ENCODE measurements at regions not wholly inside any gene's neighbourhood (a gene's known extent, or its start where the extent isn't known, plus 50 kb on each side); places are given as distances from the start of the nearest gene placed in this dataset.

DNA sequence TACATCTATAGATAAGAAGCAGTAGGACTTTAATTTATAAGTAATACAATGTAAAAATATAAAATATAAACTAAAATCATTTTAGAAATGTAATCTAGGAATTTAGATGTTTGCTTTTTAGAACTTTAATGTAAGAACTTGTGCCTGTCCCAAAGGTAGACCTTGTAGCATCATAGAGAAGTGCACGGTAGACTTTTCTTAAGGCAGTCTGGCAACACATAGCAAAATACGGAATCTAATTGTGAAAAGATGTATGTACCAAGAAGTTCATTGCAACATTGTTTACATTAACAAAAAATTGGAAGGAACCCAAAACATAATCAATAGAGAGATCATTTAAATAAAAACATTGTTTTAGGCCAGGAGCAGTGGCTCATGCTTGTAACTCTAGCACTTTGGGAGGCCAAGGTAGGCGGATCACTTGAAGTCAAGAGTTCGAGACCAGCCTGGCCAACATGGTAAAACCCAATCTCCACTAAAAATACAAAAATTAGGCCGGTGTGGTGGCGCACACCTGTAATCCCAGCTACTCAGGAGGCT is 84.6 kb upstream of the SMIM15 start:
- TF ChIP-seq POU6F1 (CRISPR knock-in tag; IDR thresholded peaks at IDR 0.05; ENCODE audit: borderline replicate concordance, low read depth) (no peak), ISL1 (CRISPR knock-in tag; IDR thresholded peaks at IDR 0.05) (no peak), ZC3H10 (CRISPR knock-in tag; IDR thresholded peaks at IDR 0.05) (no peak), GLIS3 (CRISPR knock-in tag; IDR thresholded peaks at IDR 0.05) (no peak), ESRRG (CRISPR knock-in tag; IDR thresholded peaks at IDR 0.05) (no peak), SNAI2 (CRISPR knock-in tag; IDR thresholded peaks at IDR 0.05) (no peak), ZFP30 (CRISPR knock-in tag; IDR thresholded peaks at IDR 0.05) (no peak), ARNTL (CRISPR knock-in tag; IDR thresholded peaks at IDR 0.05; ENCODE audit: borderline replicate concordance, low read depth) (no peak), RARB (CRISPR knock-in tag; IDR thresholded peaks at IDR 0.05) (no peak), ZNF70 (CRISPR knock-in tag; IDR thresholded peaks at IDR 0.05) (no peak), ZNF565 (CRISPR knock-in tag; conservative IDR thresholded peaks at IDR 0.05; ENCODE audit: low read depth) (no peak), TCF4 (CRISPR knock-in tag; IDR thresholded peaks at IDR 0.05; ENCODE audit: borderline replicate concordance) (no peak), ZFP3 (CRISPR knock-in tag; IDR thresholded peaks at IDR 0.05) (no peak), CREB5 (CRISPR knock-in tag; IDR thresholded peaks at IDR 0.05; ENCODE audit: low read depth) (no peak)
- ATAC-seq = no peak

- no peak for TF ChIP-seq ISL1 (CRISPR knock-in tag; IDR thresholded peaks at IDR 0.05)
- TF ChIP-seq, protein P1, sequence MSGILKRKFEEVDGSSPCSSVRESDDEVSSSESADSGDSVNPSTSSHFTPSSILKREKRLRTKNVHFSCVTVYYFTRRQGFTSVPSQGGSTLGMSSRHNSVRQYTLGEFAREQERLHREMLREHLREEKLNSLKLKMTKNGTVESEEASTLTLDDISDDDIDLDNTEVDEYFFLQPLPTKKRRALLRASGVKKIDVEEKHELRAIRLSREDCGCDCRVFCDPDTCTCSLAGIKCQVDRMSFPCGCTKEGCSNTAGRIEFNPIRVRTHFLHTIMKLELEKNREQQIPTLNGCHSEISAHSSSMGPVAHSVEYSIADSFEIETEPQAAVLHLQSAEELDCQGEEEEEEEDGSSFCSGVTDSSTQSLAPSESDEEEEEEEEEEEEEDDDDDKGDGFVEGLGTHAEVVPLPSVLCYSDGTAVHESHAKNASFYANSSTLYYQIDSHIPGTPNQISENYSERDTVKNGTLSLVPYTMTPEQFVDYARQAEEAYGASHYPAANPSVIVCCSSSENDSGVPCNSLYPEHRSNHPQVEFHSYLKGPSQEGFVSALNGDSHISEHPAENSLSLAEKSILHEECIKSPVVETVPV (CRISPR knock-in tag; IDR thresholded peaks at IDR 0.05) = no peak
- TF ChIP-seq ZNF8 (CRISPR knock-in tag; IDR thresholded peaks at IDR 0.05) = no peak
- no peak for TF ChIP-seq ESRRG (CRISPR knock-in tag; IDR thresholded peaks at IDR 0.05)
- no peak for TF ChIP-seq CSDC2 (CRISPR knock-in tag; IDR thresholded peaks at IDR 0.05)
- no peak for TF ChIP-seq POU6F1 (CRISPR knock-in tag; IDR thresholded peaks at IDR 0.05; ENCODE audit: borderline replicate concordance, low read depth)
- no peak for TF ChIP-seq PPARA (CRISPR knock-in tag; IDR thresholded peaks at IDR 0.05; ENCODE audit: borderline replicate concordance)
- no peak for TF ChIP-seq RARB (CRISPR knock-in tag; IDR thresholded peaks at IDR 0.05)
- no peak for TF ChIP-seq ZFP3 (CRISPR knock-in tag; IDR thresholded peaks at IDR 0.05)
- TF ChIP-seq, protein P2, sequence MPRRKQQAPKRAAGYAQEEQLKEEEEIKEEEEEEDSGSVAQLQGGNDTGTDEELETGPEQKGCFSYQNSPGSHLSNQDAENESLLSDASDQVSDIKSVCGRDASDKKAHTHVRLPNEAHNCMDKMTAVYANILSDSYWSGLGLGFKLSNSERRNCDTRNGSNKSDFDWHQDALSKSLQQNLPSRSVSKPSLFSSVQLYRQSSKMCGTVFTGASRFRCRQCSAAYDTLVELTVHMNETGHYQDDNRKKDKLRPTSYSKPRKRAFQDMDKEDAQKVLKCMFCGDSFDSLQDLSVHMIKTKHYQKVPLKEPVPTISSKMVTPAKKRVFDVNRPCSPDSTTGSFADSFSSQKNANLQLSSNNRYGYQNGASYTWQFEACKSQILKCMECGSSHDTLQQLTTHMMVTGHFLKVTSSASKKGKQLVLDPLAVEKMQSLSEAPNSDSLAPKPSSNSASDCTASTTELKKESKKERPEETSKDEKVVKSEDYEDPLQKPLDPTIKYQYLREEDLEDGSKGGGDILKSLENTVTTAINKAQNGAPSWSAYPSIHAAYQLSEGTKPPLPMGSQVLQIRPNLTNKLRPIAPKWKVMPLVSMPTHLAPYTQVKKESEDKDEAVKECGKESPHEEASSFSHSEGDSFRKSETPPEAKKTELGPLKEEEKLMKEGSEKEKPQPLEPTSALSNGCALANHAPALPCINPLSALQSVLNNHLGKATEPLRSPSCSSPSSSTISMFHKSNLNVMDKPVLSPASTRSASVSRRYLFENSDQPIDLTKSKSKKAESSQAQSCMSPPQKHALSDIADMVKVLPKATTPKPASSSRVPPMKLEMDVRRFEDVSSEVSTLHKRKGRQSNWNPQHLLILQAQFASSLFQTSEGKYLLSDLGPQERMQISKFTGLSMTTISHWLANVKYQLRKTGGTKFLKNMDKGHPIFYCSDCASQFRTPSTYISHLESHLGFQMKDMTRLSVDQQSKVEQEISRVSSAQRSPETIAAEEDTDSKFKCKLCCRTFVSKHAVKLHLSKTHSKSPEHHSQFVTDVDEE (CRISPR knock-in tag; IDR thresholded peaks at IDR 0.05) = no peak
- no peak for TF ChIP-seq ZC3H10 (CRISPR knock-in tag; IDR thresholded peaks at IDR 0.05)
- TF ChIP-seq ARNTL (CRISPR knock-in tag; IDR thresholded peaks at IDR 0.05; ENCODE audit: borderline replicate concordance, low read depth) = no peak
- no peak for TF ChIP-seq TCF4 (CRISPR knock-in tag; IDR thresholded peaks at IDR 0.05; ENCODE audit: borderline replicate concordance)
- TF ChIP-seq ZFP30 (CRISPR knock-in tag; IDR thresholded peaks at IDR 0.05) = no peak
- no peak for TF ChIP-seq ZNF70 (CRISPR knock-in tag; IDR thresholded peaks at IDR 0.05)
- no peak for TF ChIP-seq ZNF565 (CRISPR knock-in tag; conservative IDR thresholded peaks at IDR 0.05; ENCODE audit: low read depth)
- TF ChIP-seq GLIS3 (CRISPR knock-in tag; IDR thresholded peaks at IDR 0.05) = no peak
- no peak for TF ChIP-seq TOX (CRISPR knock-in tag; IDR thresholded peaks at IDR 0.05; ENCODE audit: borderline replicate concordance)
- TF ChIP-seq, protein P3, sequence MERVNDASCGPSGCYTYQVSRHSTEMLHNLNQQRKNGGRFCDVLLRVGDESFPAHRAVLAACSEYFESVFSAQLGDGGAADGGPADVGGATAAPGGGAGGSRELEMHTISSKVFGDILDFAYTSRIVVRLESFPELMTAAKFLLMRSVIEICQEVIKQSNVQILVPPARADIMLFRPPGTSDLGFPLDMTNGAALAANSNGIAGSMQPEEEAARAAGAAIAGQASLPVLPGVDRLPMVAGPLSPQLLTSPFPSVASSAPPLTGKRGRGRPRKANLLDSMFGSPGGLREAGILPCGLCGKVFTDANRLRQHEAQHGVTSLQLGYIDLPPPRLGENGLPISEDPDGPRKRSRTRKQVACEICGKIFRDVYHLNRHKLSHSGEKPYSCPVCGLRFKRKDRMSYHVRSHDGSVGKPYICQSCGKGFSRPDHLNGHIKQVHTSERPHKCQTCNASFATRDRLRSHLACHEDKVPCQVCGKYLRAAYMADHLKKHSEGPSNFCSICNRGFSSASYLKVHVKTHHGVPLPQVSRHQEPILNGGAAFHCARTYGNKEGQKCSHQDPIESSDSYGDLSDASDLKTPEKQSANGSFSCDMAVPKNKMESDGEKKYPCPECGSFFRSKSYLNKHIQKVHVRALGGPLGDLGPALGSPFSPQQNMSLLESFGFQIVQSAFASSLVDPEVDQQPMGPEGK (CRISPR knock-in tag; IDR thresholded peaks at IDR 0.05; ENCODE audit: borderline replicate concordance) = no peak
- TF ChIP-seq BACH2 (CRISPR knock-in tag; IDR thresholded peaks at IDR 0.05; ENCODE audit: borderline replicate concordance) = no peak
- no peak for ATAC-seq
Measured at GRCh38 chr5:61251874-61252642, 80.0 kb upstream of the ZSWIM6 start.

Data from SK-N-SH treated with all-trans-retinoic acid at 6 μM for 48 hours (cell line).